WERI-Rb-1 (cell line): ENCODE measurements at regions not wholly inside any gene's neighbourhood (a gene's known extent, or its start where the extent isn't known, plus 50 kb on each side); places are given as distances from the start of the nearest gene placed in this dataset.

ENCODE experiments used
- DNase-seq: peaks from one replicate; pipeline ENCODE4 v3.0.0-alpha.2; 2020
- H3K27ac ChIP-seq: fragments of 250-450 bp; sonication (Bioruptor Pico); 2 replicates; pipeline ENCODE4 v1.5.1; 2020; ENCODE audit warnings: mild to moderate bottlenecking, moderate library complexity
- H3K27me3 ChIP-seq: fragments of 250-450 bp; sonication (Bioruptor Pico); 2 replicates; pipeline ENCODE4 v1.5.1; 2021; ENCODE audit warnings: mild to moderate bottlenecking, low read depth, moderate library complexity; ENCODE audit not compliant: insufficient read depth, severe bottlenecking
- H3K36me3 ChIP-seq: fragments of 250-450 bp; sonication (Bioruptor Pico); 2 replicates; pipeline ENCODE4 v1.5.1; 2020; ENCODE audit warnings: mild to moderate bottlenecking, moderate library complexity
- H3K4me3 ChIP-seq: 2 replicates; pipeline ENCODE4 v1.5.1; 2011; ENCODE audit warnings: low read depth, mild to moderate bottlenecking, control low read depth, low read length
- H3K9me3 ChIP-seq: fragments of 250-450 bp; sonication (Bioruptor Pico); 2 replicates; pipeline ENCODE4 v1.5.1; 2021; ENCODE audit warnings: mild to moderate bottlenecking, moderate library complexity; ENCODE audit not compliant: severe bottlenecking
- TF ChIP-seq, protein P1 (sequence below): IDR thresholded peaks from 2 replicates; pipeline ENCODE4 v1.5.1; 2011; ENCODE audit warnings: low read depth, mild to moderate bottlenecking, control low read depth, inconsistent platforms, low read length

- no peaks in the 10 kb centered on the region for H3K36me3 ChIP-seq
- H3K4me3 ChIP-seq: no peak overlapping the region
- H3K9me3 ChIP-seq: no peaks in the 10 kb centered on the region
- no peaks in the 10 kb centered on the region for H3K27me3 ChIP-seq
- TF ChIP-seq, protein P1, sequence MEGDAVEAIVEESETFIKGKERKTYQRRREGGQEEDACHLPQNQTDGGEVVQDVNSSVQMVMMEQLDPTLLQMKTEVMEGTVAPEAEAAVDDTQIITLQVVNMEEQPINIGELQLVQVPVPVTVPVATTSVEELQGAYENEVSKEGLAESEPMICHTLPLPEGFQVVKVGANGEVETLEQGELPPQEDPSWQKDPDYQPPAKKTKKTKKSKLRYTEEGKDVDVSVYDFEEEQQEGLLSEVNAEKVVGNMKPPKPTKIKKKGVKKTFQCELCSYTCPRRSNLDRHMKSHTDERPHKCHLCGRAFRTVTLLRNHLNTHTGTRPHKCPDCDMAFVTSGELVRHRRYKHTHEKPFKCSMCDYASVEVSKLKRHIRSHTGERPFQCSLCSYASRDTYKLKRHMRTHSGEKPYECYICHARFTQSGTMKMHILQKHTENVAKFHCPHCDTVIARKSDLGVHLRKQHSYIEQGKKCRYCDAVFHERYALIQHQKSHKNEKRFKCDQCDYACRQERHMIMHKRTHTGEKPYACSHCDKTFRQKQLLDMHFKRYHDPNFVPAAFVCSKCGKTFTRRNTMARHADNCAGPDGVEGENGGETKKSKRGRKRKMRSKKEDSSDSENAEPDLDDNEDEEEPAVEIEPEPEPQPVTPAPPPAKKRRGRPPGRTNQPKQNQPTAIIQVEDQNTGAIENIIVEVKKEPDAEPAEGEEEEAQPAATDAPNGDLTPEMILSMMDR: no peak
- no peak for DNase-seq
- no peak overlapping the region for H3K27ac ChIP-seq
Observed at GRCh38 chr9:104326912-104327311, 177.2 kb upstream of the OR13F1 start.

DNA sequence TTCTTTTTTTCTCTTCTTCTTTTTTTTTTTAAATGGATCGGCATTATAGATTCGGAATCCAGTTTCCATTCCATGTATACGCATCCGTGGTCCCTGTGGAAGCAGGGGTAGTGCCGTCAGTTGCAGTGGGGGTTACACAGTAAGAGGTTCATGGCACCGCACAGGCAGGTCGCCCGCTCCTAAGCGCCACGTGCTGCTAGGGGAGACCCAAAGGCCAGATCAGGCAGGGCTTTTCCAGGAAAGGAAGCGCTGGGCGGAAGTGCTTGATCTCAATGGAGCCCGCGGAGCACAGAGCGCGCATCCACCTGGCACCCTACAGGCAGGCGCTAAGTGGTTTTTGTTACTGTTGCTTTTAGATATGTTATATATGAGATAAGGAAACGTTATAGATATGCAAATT, 174.8 kb upstream of the OR13F1 start:
- Histone ChIP-seq H3K27ac (no peak overlapping the region), H3K27me3 (no peaks in the 10 kb centered on the region), H3K4me3 (no peak overlapping the region), H3K9me3 (peaks cover 1% of the 10 kb centered on the region), H3K36me3 (no peaks in the 10 kb centered on the region)
- TF ChIP-seq, protein P1: no peak
- DNase-seq: no peak

DNA sequence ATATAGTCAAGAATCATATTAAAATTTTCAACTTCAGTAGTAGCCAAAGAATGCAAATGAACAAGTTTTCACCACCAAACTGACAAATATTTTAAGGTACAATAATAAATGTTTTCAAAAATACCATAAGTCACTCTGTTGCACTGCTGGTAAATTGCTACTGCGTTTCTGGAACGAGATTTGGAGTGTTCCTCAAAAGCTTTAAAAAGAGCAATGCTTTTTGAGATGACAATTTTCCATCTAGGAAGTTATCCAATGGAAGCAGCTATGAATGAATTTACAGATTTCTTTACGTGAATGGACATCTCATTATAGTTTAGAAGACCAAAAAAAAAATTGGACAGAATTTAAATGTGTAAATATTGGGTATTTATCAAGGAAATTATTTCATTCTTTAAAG, 173.2 kb upstream of the OR13F1 start:
- Histone ChIP-seq H3K36me3 (no peaks in the 10 kb centered on the region), H3K27me3 (no peaks in the 10 kb centered on the region), H3K4me3 (no peak overlapping the region), H3K9me3 (peaks cover 3% of the 10 kb centered on the region), H3K27ac (no peak overlapping the region)
- no peak for DNase-seq
- TF ChIP-seq, protein P1: no peak

- TF ChIP-seq, protein P1: no peak
- Histone ChIP-seq H3K36me3 (no peaks in the 10 kb centered on the region), H3K9me3 (peaks cover 3% of the 10 kb centered on the region), H3K27me3 (no peaks in the 10 kb centered on the region), H3K27ac (no peak overlapping the region), H3K4me3 (no peak overlapping the region)
- no peak for DNase-seq
Observed at GRCh38 chr9:104334549-104334948, 169.5 kb upstream of the OR13F1 start.

GRCh38 chr9:104339692-104340091, 164.4 kb upstream of the OR13F1 start:
- no peak overlapping the region for H3K27ac ChIP-seq
- no peak for DNase-seq
- H3K27me3 ChIP-seq: no peaks in the 10 kb centered on the region
- H3K36me3 ChIP-seq: no peaks in the 10 kb centered on the region
- H3K9me3 ChIP-seq: no peaks in the 10 kb centered on the region
- TF ChIP-seq, protein P1: no peak
- no peak overlapping the region for H3K4me3 ChIP-seq

DNA sequence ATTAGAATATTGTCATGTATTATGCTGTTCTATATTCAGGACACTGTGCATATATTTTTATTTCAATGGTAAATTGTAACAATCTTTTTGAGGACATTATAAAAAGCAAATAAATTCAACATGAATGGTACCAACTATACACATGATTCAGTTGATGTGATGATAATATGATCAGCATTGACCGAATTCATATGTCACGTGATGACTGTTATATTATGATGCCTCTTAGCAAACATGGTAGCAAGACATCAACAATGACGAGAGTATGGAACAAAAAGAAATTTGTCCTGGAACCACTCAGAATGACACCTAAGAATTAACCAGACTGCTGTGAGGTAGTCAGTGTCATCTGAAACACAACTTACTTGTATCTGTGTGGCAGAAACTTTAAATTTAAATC, 161.5 kb upstream of the OR13F1 start:
- no peak overlapping the region for H3K27ac ChIP-seq
- no peak for DNase-seq
- no peaks in the 10 kb centered on the region for H3K9me3 ChIP-seq
- no peak overlapping the region for H3K4me3 ChIP-seq
- no peaks in the 10 kb centered on the region for H3K36me3 ChIP-seq
- H3K27me3 ChIP-seq: no peaks in the 10 kb centered on the region
- TF ChIP-seq, protein P1: no peak
